Progenitor cell of endocrine pancreas (in vitro differentiated cells): ENCODE measurements at regions not wholly inside any gene's neighbourhood (a gene's known extent, or its start where the extent isn't known, plus 50 kb on each side); places are given as distances from the start of the nearest gene placed in this dataset.

Source experiments
- DNase-seq: peaks from one replicate; pipeline ENCODE4 v3.0.0; 2021; ENCODE audit warnings: low spot score; ENCODE audit not compliant: unreplicated experiment
- H3K27ac Mint-ChIP-seq: 2 replicates; pipeline ENCODE4 v1.8.0; 2021; ENCODE audit warnings: mild to moderate bottlenecking, moderate library complexity, mixed read lengths
- H3K27me3 Mint-ChIP-seq: 2 replicates; pipeline ENCODE4 v1.8.0; 2021; ENCODE audit warnings: mixed read lengths
- H3K36me3 Mint-ChIP-seq: 2 replicates; pipeline ENCODE4 v1.8.0; 2022; ENCODE audit warnings: mixed read lengths; ENCODE audit not compliant: insufficient read depth
- H3K4me1 Mint-ChIP-seq: 2 replicates; pipeline ENCODE4 v1.8.0; 2021; ENCODE audit warnings: low read depth, mixed read lengths
- H3K4me3 Mint-ChIP-seq: 2 replicates; pipeline ENCODE4 v1.8.0; 2021; ENCODE audit warnings: low read depth, mild to moderate bottlenecking, moderate library complexity, mixed read lengths
- H3K9me3 Mint-ChIP-seq: 2 replicates; pipeline ENCODE4 v1.8.0; 2021; ENCODE audit warnings: low read depth, mixed read lengths
- CTCF ChIP-seq: fragments of 200-600 bp; sonication (generic); IDR thresholded peaks from one replicate; pipeline ENCODE4 v1.5.0; 2021; ENCODE audit warnings: antibody characterized with exemption, mild to moderate bottlenecking; ENCODE audit not compliant: unreplicated experiment

GRCh38 chr12:67504026-67504425 lies 144.5 kb upstream of the DYRK2 start:
- no peaks in the 10 kb centered on the region for H3K27me3 Mint-ChIP-seq
- H3K4me1 Mint-ChIP-seq: peaks cover 7% of the 10 kb centered on the region
- no peak for TF ChIP-seq CTCF
- H3K4me3 Mint-ChIP-seq: no peak overlapping the region
- no peaks in the 10 kb centered on the region for H3K36me3 Mint-ChIP-seq
- no peak overlapping the region for H3K27ac Mint-ChIP-seq
- H3K9me3 Mint-ChIP-seq: no peaks in the 10 kb centered on the region
- no peak for DNase-seq

- Mint-ChIP-seq H3K9me3 (no peaks in the 10 kb centered on the region), H3K4me1 (no peaks in the 10 kb centered on the region), H3K4me3 (no peak overlapping the region), H3K36me3 (no peaks in the 10 kb centered on the region), H3K27ac (no peak overlapping the region), H3K27me3 (no peaks in the 10 kb centered on the region)
- TF ChIP-seq CTCF: no peak
- no peak for DNase-seq
Measured at GRCh38 chr12:67506739-67507138, 141.8 kb upstream of the DYRK2 start.

GRCh38 chr12:67508830-67509229 lies 139.7 kb upstream of the DYRK2 start:
- Mint-ChIP-seq H3K36me3 (no peaks in the 10 kb centered on the region), H3K4me3 (no peak overlapping the region), H3K9me3 (no peaks in the 10 kb centered on the region), H3K27me3 (peaks cover 3% of the 10 kb centered on the region), H3K4me1 (no peaks in the 10 kb centered on the region), H3K27ac (no peak overlapping the region)
- no peak for TF ChIP-seq CTCF
- DNase-seq: no peak

- no peak for DNase-seq
- Mint-ChIP-seq H3K4me1 (peaks cover 1% of the 10 kb centered on the region), H3K27ac (no peak overlapping the region), H3K27me3 (peaks cover 3% of the 10 kb centered on the region), H3K4me3 (no peak overlapping the region), H3K36me3 (no peaks in the 10 kb centered on the region), H3K9me3 (no peaks in the 10 kb centered on the region)
- TF ChIP-seq CTCF: no peak
Measured at GRCh38 chr12:67509666-67510386, 138.7 kb upstream of the DYRK2 start.

- Mint-ChIP-seq H3K27me3 (peaks cover 4% of the 10 kb centered on the region), H3K9me3 (no peaks in the 10 kb centered on the region), H3K4me1 (peaks cover 16% of the 10 kb centered on the region), H3K4me3 (no peak overlapping the region), H3K27ac (no peak overlapping the region), H3K36me3 (no peaks in the 10 kb centered on the region)
- no peak for TF ChIP-seq CTCF
- DNase-seq: no peak
Measured at GRCh38 chr12:67512061-67512460, 136.5 kb upstream of the DYRK2 start.
